ENCODE measurements at regions not wholly inside any gene's neighbourhood (a gene's known extent, or its start where the extent isn't known, plus 50 kb on each side); places are given as distances from the start of the nearest gene placed in this dataset.

DNA sequence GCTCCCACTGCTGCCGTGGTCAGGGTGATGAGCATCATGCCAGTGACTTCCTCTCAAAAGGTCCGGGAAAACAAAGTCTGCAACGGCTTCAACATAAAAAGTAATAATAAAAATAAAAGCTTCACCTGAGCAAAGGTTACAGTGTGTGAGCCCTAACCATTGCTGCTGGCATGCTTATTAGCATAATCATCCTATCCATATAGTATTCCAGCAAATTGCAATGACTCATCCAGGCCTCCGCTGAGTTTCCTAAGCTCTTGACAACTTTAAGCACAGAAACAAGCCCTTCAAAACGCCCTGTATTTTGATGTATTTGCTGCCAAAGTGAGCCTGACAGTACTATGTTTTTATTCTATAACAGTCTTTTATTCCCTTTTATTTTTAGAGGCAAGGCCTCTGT is 100.5 kb downstream of the AASDH start:
- intact Hi-C loops (cut with DNase I), result no loop called here
- H3K4me1 ChIP-seq, result peaks cover 0 to 7% (median 0%) of the 10 kb centered on the region in 9 donors
- no peak overlapping the region for H3K4me3 ChIP-seq
- peaks cover 0 to 6% (median 0%) of the 10 kb centered on the region in 7 donors for H3K27me3 ChIP-seq
- no peaks in the 10 kb centered on the region for H3K9me3 ChIP-seq
- DNase-seq (no peak), ATAC-seq (no peak)
- 84 to 87% methylated on average over 5 of the region's 5 CpGs for WGBS, 2 donors
- no peak overlapping the region for H3K27ac ChIP-seq
- no peaks in the 10 kb centered on the region for H3K36me3 ChIP-seq
- no peak for TF ChIP-seq CTCF (IDR thresholded peaks at IDR 0.05)

- Histone ChIP-seq H3K9me3 (peaks cover 0 to 5% (median 0%) of the 10 kb centered on the region in 11 donors), H3K4me1 (no peaks in the 10 kb centered on the region), H3K36me3 (no peaks in the 10 kb centered on the region), H3K27me3 (no peaks in the 10 kb centered on the region), H3K4me3 (no peak overlapping the region), H3K27ac (no peak overlapping the region)
- DNase-seq (no peak), ATAC-seq (no peak)
- TF ChIP-seq CTCF (IDR thresholded peaks at IDR 0.05), result no peak
- intact Hi-C loops (cut with DNase I), result no loop called here
- WGBS, 2 donors, result 89 to 98% methylated on average over 2 of the region's 2 CpGs
Observed at GRCh38 chr4:56283375-56283774, 103.9 kb downstream of the AASDH start.

DNA sequence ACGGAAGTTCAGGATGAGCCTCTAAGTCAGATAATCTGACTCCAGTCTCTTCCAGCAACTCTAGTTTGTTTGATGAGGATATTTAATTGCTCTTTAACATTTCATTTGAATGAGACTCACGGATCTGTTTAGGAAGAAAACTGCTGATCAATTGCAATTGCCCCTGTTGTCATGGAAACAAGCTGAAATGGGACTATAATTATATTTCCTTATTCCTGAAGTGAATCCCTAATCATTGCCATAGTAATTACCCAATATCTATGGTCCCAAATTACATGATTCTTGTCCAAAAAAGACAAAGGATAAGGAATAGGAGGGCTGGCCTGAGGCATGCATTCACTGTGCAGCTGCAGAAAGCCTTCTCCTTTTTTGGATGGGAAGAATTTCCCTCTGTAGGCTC is 105.3 kb downstream of the AASDH start:
- no peak overlapping the region for H3K4me3 ChIP-seq
- H3K27me3 ChIP-seq, result peaks cover 0 to under 1% (median 0%) of the 10 kb centered on the region in 7 donors
- ATAC-seq, result no peak
- no peaks in the 10 kb centered on the region for H3K36me3 ChIP-seq
- TF ChIP-seq CTCF (IDR thresholded peaks at IDR 0.05), result no peak
- peaks cover 0 to 5% (median 0%) of the 10 kb centered on the region in 11 donors for H3K9me3 ChIP-seq
- no peak for DNase-seq
- WGBS, 2 donors, result 83 to 89% methylated on average over 2 of the region's 2 CpGs
- intact Hi-C loops (cut with DNase I), result no loop called here
- no peak overlapping the region for H3K27ac ChIP-seq
- H3K4me1 ChIP-seq, result no peaks in the 10 kb centered on the region

DNA sequence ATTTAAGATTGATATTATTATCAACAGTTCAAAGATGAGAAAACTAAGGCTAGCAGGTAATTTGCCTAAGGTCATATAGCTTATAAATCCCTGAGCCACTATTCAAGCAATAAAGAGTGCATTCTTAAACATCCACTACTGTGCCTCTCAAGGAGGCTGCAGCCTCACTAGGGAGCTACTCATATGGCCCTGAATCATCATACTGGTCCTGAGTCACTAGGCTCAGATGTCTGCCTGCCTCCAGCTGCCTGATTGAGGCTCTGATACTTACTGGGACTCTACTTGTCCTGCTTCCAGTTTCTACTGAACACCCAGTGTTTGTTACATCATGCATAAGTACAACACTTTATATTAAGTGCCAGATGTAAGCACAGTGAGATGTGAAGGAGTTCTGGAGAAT is 110.7 kb downstream of the AASDH start:
- intact Hi-C loops (cut with DNase I), result no loop called here
- no peaks in the 10 kb centered on the region for H3K4me1 ChIP-seq
- peaks cover 0 to 18% (median 3%) of the 10 kb centered on the region in 7 donors for H3K27me3 ChIP-seq
- no peak for DNase-seq
- H3K9me3 ChIP-seq, result peaks cover 0 to 5% (median 0%) of the 10 kb centered on the region in 11 donors
- no peak overlapping the region for H3K4me3 ChIP-seq
- H3K36me3 ChIP-seq, result no peaks in the 10 kb centered on the region
- ATAC-seq, result no peak
- H3K27ac ChIP-seq, result no peak overlapping the region
- no peak for TF ChIP-seq CTCF (IDR thresholded peaks at IDR 0.05)

Measured in heart right ventricle (tissue), 16 donors.